Parathyroid adenoma (tissue), 2 donors: ENCODE measurements at regions not wholly inside any gene's neighbourhood (a gene's known extent, or its start where the extent isn't known, plus 50 kb on each side); places are given as distances from the start of the nearest gene placed in this dataset.

Experiments used
- H2AFZ ChIP-seq: fragments of 300-600 bp; sonication (generic); one replicate; pipeline ENCODE4 v1.7.0; 2017; ENCODE audit warnings: antibody characterized with exemption, mild to moderate bottlenecking
- H3K27ac ChIP-seq: fragments of 300-600 bp; sonication (generic); one replicate; pipeline ENCODE4 v1.7.0; 2017
- H3K27me3 ChIP-seq: fragments of 300-600 bp; sonication (generic); one replicate; pipeline ENCODE4 v1.7.0; 2017; ENCODE audit warnings: low read length; ENCODE audit not compliant: control insufficient read depth, insufficient read depth
- H3K36me3 ChIP-seq: fragments of 300-600 bp; sonication (generic); one replicate; pipeline ENCODE4 v1.7.0; 2017; ENCODE audit warnings: low read length; ENCODE audit not compliant: control insufficient read depth, insufficient read depth
- H3K4me1 ChIP-seq: fragments of 300-600 bp; sonication (generic); one replicate; pipeline ENCODE4 v1.7.0; 2017; ENCODE audit warnings: control low read depth
- H3K4me2 ChIP-seq: fragments of 300-600 bp; sonication (generic); one replicate; pipeline ENCODE4 v1.7.0; 2017; ENCODE audit warnings: low read length
- H3K4me3 ChIP-seq: fragments of 300-600 bp; sonication (generic); one replicate; pipeline ENCODE4 v1.7.0; 2017; ENCODE audit warnings: low read depth, low read length
- H3K79me2 ChIP-seq: fragments of 300-600 bp; sonication (generic); one replicate; pipeline ENCODE4 v1.7.0; 2017; ENCODE audit warnings: control low read depth
- H3K9ac ChIP-seq: fragments of 300-600 bp; sonication (generic); one replicate; pipeline ENCODE4 v1.7.0; 2017; ENCODE audit warnings: mild to moderate bottlenecking
- H3K9me3 ChIP-seq: fragments of 300-600 bp; sonication (generic); one replicate; pipeline ENCODE4 v1.7.0; 2017; ENCODE audit warnings: low read length; ENCODE audit not compliant: control insufficient read depth
- CTCF ChIP-seq: fragments of 300-600 bp; sonication (generic); IDR thresholded peaks from one replicate; pipeline ENCODE4 v1.7.0; 2017; ENCODE audit warnings: antibody characterized with exemption, mild to moderate bottlenecking
- donor health status: primary hyperparathyroidism.

GRCh38 chr5:85938201-85938600, 679.5 kb upstream of the COX7C start:
- Histone ChIP-seq H3K9me3 (no peaks in the 10 kb centered on the region), H3K9ac (no peak overlapping the region), H2AFZ (no peak overlapping the region), H3K36me3 (no peaks in the 10 kb centered on the region), H3K4me2 (no peak overlapping the region), H3K79me2 (no peaks in the 10 kb centered on the region), H3K4me3 (no peak overlapping the region), H3K4me1 (no peaks in the 10 kb centered on the region), H3K27ac (no peak overlapping the region), H3K27me3 (no peaks in the 10 kb centered on the region)
- TF ChIP-seq CTCF, result no peak

GRCh38 chr5:85951707-85952210, 666.0 kb upstream of the COX7C start:
- Histone ChIP-seq H3K27ac (no peak overlapping the region), H3K36me3 (no peaks in the 10 kb centered on the region), H3K9me3 (no peaks in the 10 kb centered on the region), H3K4me2 (no peak overlapping the region), H3K9ac (no peak overlapping the region), H3K27me3 (no peaks in the 10 kb centered on the region), H3K4me1 (no peaks in the 10 kb centered on the region), H3K4me3 (no peak overlapping the region), H2AFZ (no peak overlapping the region), H3K79me2 (no peaks in the 10 kb centered on the region)
- no peak for TF ChIP-seq CTCF

GRCh38 chr5:85952680-85953079, 665.1 kb upstream of the COX7C start:
- H3K27ac ChIP-seq, result no peak overlapping the region
- no peak overlapping the region for H3K4me2 ChIP-seq
- no peak overlapping the region for H3K9ac ChIP-seq
- H3K9me3 ChIP-seq, result no peaks in the 10 kb centered on the region
- no peaks in the 10 kb centered on the region for H3K36me3 ChIP-seq
- TF ChIP-seq CTCF, result no peak
- H3K27me3 ChIP-seq, result no peaks in the 10 kb centered on the region
- no peaks in the 10 kb centered on the region for H3K79me2 ChIP-seq
- H3K4me1 ChIP-seq, result no peaks in the 10 kb centered on the region
- no peak overlapping the region for H2AFZ ChIP-seq
- no peak overlapping the region for H3K4me3 ChIP-seq

GRCh38 chr5:85967681-85968080, 650.1 kb upstream of the COX7C start:
- H3K27ac ChIP-seq, result no peak overlapping the region
- H3K27me3 ChIP-seq, result no peaks in the 10 kb centered on the region
- H3K4me2 ChIP-seq, result no peak overlapping the region
- H3K4me1 ChIP-seq, result no peaks in the 10 kb centered on the region
- no peaks in the 10 kb centered on the region for H3K36me3 ChIP-seq
- H3K9me3 ChIP-seq, result no peaks in the 10 kb centered on the region
- no peak overlapping the region for H3K9ac ChIP-seq
- no peak for TF ChIP-seq CTCF
- H2AFZ ChIP-seq, result no peak overlapping the region
- H3K4me3 ChIP-seq, result no peak overlapping the region
- no peaks in the 10 kb centered on the region for H3K79me2 ChIP-seq

- Histone ChIP-seq H3K27ac (no peak overlapping the region), H3K4me3 (no peak overlapping the region), H3K4me2 (no peak overlapping the region), H3K9me3 (no peaks in the 10 kb centered on the region), H3K36me3 (no peaks in the 10 kb centered on the region), H3K9ac (no peak overlapping the region), H2AFZ (no peak overlapping the region), H3K4me1 (no peaks in the 10 kb centered on the region), H3K79me2 (no peaks in the 10 kb centered on the region), H3K27me3 (no peaks in the 10 kb centered on the region)
- TF ChIP-seq CTCF, result no peak
These were observed 645.2 kb upstream of the COX7C start for GRCh38 chr5:85972539-85972938.
